Memory B cell (primary cell): ENCODE measurements at regions not wholly inside any gene's neighbourhood (a gene's known extent, or its start where the extent isn't known, plus 50 kb on each side); places are given as distances from the start of the nearest gene placed in this dataset.

Source experiments
- ATAC-seq: fragments of 150-1000 bp; cut with Tn5 transposase; 2 replicates; pipeline ENCODE4 v1.10.0; 2021; ENCODE audit warnings: low read depth, mild to moderate bottlenecking, moderate library complexity
- DNase-seq, 2 donors: peaks; one replicate each; pipeline ENCODE4 v3.0.0; 2022; ENCODE audit warnings: low spot score in 2 of 2
- H3K27ac Mint-ChIP-seq: one replicate; pipeline ENCODE4 v1.8.0; 2022; ENCODE audit warnings: mild to moderate bottlenecking, moderate library complexity, mixed read lengths
- H3K27me3 Mint-ChIP-seq: one replicate; pipeline ENCODE4 v1.8.0; 2022; ENCODE audit warnings: mixed read lengths
- H3K36me3 Mint-ChIP-seq: one replicate; pipeline ENCODE4 v1.8.0; 2022; ENCODE audit warnings: mild to moderate bottlenecking, mixed read lengths
- H3K4me1 Mint-ChIP-seq: one replicate; pipeline ENCODE4 v1.8.0; 2022; ENCODE audit warnings: mixed read lengths
- H3K4me3 Mint-ChIP-seq: one replicate; pipeline ENCODE4 v1.8.0; 2022; ENCODE audit warnings: mild to moderate bottlenecking, moderate library complexity, mixed read lengths
- H3K9me3 Mint-ChIP-seq: one replicate; pipeline ENCODE4 v1.8.0; 2022; ENCODE audit warnings: mixed read lengths

GRCh38 chr1:185369786-185370185 lies 52.7 kb upstream of the IVNS1ABP start:
- no peak overlapping the region for H3K4me3 Mint-ChIP-seq
- H3K4me1 Mint-ChIP-seq: peaks cover 15% of the 10 kb centered on the region
- no peaks in the 10 kb centered on the region for H3K9me3 Mint-ChIP-seq
- ATAC-seq: no peak
- DNase-seq: no peak
- H3K27me3 Mint-ChIP-seq: no peaks in the 10 kb centered on the region
- no peaks in the 10 kb centered on the region for H3K36me3 Mint-ChIP-seq
- no peak overlapping the region for H3K27ac Mint-ChIP-seq

GRCh38 chr1:185368913-185369491 lies 52.0 kb upstream of the IVNS1ABP start:
- Mint-ChIP-seq H3K4me3 (no peak overlapping the region), H3K9me3 (no peaks in the 10 kb centered on the region), H3K27ac (no peak overlapping the region), H3K27me3 (no peaks in the 10 kb centered on the region), H3K4me1 (peaks cover 15% of the 10 kb centered on the region), H3K36me3 (no peaks in the 10 kb centered on the region)
- ATAC-seq: no peak
- DNase-seq: no peak

GRCh38 chr1:185368313-185368855 lies 51.3 kb upstream of the IVNS1ABP start:
- no peaks in the 10 kb centered on the region for H3K9me3 Mint-ChIP-seq
- peaks cover 17% of the 10 kb centered on the region for H3K4me1 Mint-ChIP-seq
- no peaks in the 10 kb centered on the region for H3K36me3 Mint-ChIP-seq
- DNase-seq (no peak), ATAC-seq (no peak)
- H3K4me3 Mint-ChIP-seq: no peak overlapping the region
- no peak overlapping the region for H3K27ac Mint-ChIP-seq
- no peaks in the 10 kb centered on the region for H3K27me3 Mint-ChIP-seq

GRCh38 chr1:185367218-185367617 lies 50.2 kb upstream of the IVNS1ABP start:
- H3K36me3 Mint-ChIP-seq: peaks cover 1% of the 10 kb centered on the region
- H3K27ac Mint-ChIP-seq: no peak overlapping the region
- ATAC-seq (no peak), DNase-seq (no peak)
- H3K27me3 Mint-ChIP-seq: no peaks in the 10 kb centered on the region
- peaks cover 1% of the 10 kb centered on the region for H3K9me3 Mint-ChIP-seq
- H3K4me3 Mint-ChIP-seq: no peak overlapping the region
- peaks cover 20% of the 10 kb centered on the region for H3K4me1 Mint-ChIP-seq
